Non-pigmented ciliary epithelial cell (primary cell): ENCODE measurements at regions not wholly inside any gene's neighbourhood (a gene's known extent, or its start where the extent isn't known, plus 50 kb on each side); places are given as distances from the start of the nearest gene placed in this dataset.
"Not testable (repeated sequence)": the region's sequence is repeated elsewhere in the genome, so short reads cannot be mapped to it uniquely, and the experiment has no call there.

Experiments
- DNase-seq: peaks from one replicate; pipeline ENCODE4 v3.0.0-alpha.2; 2010; ENCODE audit warnings: low read depth

DNA sequence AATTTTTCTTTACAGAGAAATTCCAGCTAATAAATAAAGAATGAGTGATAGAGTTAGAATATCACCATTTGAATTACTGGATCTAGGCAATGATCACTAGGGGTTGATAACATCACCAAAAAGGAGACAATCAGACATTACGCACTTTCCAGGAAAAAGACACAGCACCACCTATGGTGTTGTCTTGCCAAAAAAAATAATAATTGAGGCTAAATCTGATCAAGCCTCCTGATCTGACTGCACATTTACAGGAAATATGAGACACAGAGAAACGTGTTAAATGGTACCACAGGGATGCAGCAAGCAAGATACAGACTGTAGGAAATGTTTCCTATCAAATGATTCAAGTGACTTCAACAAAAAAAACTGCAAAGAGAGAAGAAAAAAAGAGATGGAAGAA lies 92.8 kb downstream of the EOMES start:
- DNase-seq = no peak

DNA sequence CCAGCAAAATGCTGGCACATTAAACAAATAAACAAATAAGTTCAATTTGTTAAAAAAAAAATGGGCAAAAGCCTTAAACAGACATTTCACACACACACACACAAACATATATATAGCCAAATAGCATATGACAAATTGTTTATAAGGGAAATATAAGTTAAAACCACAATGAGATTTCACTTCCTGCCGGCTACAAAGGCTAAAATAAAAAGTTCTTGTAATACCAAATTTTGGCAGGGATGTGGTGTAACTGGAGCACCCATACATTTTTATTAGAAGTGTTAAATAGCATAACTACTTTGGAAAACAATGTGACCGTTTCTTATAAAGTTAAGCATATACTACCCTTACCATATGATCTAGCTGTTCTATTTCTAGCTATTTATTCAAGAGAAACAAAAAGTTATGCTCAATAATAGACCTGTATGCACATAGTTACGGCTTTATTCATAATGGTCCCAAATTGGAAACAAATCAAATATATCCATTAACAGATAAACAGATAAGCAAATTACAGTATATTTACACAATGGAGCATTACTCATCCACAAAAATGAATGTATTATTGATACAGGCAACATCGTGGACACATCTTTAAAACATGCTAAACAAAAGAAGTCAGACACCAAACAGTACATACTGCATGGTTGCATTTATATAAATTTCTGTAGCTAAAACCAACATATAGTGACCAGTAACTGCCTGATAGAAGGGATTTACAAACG lies 93.9 kb downstream of the EOMES start:
- no peak for DNase-seq

DNA sequence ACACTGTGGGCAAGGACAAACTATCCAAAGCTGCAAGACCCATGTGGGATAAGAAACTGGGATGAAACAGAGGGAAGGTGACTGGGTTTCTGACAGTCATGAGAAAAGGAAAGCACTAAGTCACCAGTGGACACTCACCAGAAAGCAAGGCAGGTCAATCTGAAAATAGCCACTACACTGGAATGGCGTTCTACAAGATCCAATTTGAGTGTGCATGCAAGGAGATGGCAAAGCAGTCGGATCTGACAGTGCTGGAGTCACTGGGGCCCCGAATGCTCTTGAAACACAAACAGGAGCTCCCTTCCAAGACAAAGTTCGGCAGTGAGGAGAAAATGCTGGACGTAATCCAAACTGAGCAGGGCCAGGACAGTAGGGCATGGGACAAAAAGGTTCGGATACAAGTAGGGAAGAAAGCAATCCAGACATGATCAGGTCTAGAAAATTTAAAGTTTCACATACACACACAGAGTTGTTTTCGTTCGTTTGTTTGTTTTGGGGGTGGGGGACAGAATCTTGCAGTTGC lies 95.5 kb downstream of the EOMES start:
- DNase-seq = no peak

DNA sequence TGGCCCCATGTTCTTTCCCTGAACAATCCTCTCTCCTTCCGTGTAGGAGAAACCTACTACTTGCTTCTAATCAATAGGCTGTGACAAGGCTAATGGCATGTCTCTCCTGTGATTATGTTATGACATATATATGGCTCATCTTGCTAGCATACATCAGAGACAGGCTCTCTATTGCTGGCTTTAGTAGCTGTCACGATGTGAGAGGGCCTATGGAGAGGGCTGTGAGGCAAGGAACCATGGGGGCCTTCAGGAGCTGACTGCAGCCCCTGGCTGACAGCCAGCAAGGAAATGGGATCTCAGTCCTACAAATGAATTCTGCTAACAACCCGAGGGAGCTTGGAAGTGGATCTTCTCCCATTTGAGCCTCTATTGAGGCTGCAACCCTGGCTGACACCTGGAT lies 96.3 kb downstream of the EOMES start:
- no peak for DNase-seq

DNA sequence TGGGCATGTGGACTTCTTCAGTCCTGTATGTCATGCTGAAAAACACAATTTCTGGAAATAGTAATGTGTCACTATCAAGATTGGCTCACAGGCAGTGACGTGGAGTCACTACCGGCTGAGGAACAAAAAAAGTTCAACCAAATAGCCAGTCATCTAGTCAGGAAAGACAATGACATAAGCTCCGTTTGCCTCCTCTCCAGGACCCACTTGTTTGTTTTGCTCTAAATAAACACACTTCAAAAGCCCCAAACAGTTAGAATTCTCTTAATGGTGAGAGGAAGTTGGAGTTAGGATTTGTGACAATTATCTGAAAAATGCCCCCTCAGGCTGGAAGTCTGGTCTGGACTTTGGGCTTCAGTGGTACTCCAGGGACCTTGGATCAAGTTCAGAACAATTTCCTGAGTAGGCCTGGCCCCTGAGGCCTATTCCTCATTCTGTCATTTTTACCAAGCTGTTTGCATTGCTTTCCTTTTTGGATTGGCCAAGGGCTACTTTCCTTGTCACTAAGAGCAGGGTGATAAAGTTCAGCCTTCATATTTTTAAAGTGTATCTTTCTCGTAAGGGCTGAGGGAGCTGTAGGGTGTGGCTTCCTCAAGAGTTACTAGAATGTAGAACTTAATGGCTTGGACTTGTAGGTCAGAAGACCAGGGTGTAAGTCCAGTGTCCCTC lies 98.9 kb downstream of the EOMES start:
- DNase-seq = no peak

DNA sequence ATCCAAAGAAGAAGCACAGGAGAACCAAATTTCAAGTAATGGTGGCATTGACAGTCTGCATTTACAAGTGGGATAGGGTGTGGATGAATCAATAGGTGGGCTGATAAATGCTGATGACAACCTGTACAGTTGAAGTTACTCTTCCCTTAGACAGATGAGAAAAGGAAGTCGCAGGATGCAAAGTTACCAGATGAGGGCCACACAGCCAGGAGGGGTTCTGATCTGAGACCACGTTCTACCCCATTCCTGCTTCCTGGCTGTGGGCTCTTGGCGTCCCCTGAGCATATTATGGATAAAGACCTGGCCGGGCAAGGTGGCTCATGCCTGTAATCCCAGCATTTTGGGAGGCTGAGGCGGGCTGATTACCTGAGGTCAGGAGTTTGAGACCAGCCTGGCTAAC lies 104.6 kb downstream of the EOMES start:
- no peak for DNase-seq

DNA sequence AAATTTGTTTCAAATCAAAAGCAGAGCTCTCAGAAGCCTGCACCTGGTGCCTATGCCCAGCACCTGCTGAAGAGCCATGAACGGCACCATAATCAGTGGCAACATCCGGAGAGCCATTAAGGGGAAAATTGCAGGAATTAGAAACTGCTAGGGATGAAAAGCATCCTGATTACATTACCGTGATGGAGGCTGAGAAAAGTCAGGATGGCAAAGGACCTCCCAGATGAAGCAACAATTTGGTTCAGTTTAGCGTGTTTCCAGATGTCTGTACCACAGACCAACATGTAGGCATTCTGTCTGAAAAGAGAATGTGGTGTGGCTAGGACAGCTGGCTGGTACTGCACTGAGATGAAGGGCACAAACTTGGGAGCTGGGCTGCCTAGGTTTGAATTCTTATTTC lies 106.1 kb downstream of the EOMES start:
- no peak for DNase-seq

DNA sequence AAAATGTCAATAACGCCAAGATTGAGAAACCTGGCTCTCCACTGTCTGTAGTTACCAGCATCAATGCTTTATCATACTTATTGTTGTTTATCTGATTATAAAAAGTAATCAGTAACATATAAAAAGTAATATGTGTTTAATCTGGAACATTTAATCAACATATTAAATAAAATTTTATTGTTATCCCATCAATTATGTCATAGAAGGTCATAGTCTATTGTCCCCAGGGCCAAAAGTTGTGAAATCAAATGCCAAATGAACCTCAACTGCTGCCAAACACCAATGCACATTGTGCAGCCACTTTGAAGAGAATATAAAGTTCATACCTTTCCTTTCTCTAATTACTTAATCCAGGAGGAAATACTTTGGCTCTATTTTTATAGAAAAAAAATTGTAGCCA lies 106.6 kb downstream of the EOMES start:
- no peak for DNase-seq

DNA sequence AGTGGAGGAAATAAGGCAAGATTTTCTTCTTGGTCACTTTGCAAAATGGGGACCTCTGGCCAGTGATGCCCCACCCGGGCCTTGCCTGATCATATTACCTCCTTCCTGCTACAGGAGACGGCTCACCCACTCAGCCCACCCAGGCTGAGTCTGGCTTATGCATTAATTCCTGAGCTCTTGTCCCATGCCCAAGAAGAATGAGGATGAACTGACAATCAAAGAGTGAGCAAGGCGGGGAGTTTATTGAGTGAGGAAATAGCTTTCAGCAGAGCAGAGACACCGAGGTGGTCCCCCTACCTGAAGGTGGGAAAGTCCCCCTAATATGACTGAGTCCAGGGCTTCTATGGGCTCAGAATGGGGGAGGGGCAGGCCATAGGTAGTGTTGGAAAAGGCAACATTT lies 107.5 kb downstream of the EOMES start:
- no peak for DNase-seq

DNA sequence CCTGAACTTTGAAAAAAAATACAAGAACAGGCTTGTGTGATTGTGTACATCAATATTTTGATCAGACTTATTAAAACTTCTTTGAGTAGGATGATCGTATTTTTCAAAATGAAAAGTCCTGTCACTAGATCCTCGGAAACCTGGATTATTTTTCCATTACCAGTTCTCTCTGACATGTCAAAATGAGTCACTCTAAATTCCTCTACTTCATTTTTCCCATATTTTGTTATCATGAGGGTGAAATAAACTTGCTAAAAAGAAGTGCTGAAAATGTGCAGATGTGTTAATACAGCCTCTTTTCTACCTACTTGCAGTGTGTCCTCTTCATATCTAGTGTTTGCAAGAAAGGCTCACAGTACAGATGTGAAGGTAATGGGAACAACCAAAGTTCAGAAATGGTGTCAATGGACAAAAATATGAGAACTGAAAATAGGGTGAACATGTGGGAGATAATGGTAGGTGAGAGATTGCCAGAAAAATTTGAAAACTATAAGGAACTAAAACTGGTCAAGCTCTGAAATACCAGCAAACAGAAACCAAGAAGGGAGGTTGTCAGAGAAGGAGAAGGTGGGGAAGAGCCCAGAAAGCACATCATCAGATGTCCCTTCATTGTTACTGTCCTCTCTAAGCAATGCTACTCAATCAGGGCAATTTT lies 108.2 kb downstream of the EOMES start:
- DNase-seq = no peak

DNA sequence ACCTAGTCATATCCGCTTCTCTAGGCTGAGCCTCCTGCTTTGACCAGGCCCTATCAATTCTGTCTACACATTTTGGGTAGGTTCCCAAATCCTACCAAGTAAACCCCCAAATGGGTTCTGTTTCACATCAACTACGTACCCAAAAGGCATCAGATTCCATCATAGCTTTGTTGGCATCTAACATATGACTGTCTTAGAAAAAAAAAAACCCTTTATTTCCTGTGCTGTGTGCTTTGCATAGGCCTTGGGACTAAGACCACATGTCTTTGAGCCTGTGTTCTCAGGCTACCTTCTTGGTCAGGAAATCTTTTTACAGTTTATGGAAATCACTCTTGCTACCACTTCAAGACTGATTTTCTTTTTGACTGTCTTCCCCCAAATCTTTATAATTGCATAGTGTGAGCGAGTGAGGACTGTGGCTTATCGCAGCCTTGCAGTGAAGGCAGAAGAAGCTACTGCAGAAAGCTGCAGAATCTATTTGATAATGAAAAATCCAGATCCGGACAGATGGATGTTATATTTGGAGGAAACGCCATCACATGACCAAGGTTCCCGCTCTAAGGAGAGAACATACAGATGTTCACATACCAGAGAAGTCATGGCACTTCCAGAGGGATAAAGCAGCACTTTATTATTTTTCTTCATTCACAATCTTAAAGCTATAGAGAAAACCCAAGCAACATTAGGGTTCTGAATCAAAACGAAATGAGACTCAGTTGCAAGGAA lies 111.2 kb downstream of the EOMES start:
- DNase-seq = no peak

DNA sequence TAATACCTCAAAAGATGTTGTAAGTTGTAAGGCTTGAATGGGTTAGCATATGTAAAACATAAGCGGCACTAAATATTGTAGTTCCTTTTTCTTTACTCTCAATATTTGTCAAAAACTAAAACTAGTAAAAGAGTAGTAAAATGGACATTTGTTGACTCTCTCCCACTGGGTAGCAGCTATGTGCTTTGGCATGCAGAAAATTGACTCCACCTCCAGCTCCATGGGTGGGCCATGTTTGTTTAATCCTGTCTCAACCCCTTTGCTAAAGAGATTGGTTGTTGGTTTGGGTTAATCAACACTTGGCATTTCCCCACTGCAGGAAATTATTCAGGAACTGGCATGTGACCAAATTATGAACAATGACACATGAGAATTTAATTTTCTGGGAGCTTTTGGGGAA lies 114.8 kb downstream of the EOMES start:
- DNase-seq = no peak

DNA sequence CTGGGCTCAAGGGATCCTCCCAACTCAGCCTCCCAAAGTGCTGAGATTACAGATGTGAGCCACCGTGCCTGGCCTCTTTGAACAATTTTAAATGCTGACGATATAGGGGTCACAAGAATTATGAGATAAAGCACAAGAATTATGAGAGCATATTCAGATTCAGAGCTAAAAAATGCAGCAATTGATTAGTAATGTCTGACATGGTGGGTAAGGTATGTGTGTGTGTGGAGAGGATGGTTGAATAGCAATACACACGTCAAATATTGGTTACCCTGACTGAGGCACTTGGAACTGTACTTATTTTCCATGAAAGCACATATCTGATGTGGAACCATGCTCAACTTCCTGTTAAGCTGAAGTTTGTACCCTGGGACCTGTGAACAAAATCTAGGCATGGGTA lies 115.6 kb downstream of the EOMES start:
- DNase-seq = peak; percentile 48

DNA sequence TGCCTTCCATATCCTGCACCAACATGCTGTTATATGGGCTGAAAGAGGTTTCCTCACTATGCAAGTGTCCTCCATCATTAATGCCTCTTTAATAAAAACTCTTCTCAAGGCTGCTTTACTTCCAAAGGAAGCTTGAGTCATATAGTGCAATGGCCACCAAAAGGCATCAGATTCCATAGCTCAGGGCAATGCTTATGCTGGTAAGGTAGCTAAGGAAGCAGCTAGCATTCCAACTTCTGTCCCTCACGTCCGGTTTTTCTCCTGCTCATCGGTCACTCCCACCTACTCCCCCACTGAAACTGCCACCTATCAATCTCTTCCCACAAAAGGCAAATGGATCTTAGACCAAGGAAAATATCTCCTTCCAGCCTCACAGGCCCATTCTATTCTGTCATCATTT lies 117.1 kb upstream of the SLC4A7 start:
- DNase-seq = not testable (repeated sequence)

DNA sequence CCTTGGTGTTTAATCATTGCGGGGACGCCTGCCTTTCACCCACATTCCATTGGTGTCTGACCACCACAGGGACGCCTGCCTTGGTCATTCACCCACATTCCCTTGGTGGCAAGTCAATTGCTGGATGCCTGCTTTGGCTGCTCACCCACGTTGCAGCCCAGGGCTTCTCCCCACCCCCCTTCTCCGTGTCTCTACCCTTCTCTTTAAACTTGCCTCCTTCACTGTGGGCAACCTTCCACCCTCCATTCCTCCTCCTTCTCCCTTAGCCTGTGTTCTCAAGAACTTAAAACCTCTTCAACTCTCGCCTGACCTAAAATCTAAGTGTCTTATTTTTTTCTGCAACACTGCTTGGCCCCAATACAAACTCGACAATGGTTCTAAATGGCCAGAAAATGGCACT lies 115.6 kb upstream of the SLC4A7 start:
- not testable (repeated sequence) for DNase-seq

DNA sequence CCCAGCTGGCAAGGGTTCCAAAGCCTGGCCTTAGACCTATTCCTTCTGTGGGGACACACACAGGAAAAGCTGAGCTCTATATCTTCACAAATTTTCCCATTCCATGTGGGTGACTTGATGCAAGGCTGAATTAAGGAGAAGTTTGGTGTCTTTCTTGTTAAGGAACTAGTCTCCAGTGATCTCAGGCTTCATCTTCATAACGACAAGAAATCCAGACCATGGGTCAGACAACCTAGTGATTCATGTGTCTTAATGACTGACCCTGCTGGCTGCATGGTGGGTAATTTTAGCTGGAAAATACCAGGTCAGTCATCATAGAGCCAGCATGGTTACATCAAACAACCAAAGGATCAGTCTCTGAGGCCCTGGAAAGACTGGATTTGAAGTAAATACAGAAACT lies 112.7 kb upstream of the SLC4A7 start:
- no peak for DNase-seq

DNA sequence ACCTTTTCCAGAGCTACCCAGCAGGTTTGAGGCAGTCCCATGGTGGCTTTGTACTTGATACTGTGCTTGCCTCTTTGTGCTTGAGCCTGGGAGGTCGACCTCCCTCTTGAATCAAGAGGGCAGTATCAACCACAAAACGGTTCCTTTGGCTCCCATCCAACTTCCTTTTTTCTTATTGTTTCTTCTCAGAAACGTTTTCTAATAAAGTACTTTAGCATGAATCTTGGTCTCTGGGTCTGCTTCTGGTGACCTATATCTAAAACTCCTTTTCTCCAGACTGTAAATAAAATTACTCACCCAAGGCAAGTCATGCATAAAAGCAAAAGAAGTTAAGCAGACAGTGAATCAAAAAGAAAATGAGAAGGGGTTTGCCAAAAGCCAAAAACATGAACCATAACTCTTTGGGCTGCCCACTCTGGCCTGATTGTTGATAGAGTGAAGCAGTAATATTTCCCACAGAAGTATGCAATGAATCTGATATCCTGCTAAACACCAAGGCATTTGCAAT lies 112.2 kb upstream of the SLC4A7 start:
- DNase-seq = no peak

DNA sequence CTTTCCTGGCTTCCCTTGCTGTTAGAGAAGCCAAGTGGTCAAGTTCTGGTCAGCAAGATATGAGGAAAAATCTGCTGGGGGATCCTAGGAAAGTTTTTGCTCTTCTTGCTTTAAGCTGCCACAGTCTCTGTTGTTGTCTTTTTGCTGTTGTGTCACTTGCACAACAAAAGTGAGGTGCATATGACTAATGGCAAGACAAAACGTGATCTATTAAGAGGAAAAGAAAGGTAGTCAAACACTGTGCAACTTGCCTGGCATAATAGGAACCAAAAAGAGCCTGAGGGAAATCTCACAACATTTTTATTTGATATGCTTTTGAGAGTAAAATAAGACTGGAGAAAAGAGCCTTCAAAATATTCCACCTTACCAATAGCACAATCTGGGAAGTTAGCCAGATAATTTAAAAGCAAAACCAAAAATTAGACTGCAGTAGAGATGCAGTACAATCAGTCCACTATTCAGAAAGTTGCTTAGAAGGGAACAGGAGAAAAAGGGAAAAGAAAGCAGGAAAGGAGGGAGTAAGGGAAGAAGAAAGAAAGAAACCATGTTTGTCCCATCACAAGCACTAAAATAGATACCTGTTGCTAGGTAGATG lies 110.0 kb upstream of the SLC4A7 start:
- no peak for DNase-seq

DNA sequence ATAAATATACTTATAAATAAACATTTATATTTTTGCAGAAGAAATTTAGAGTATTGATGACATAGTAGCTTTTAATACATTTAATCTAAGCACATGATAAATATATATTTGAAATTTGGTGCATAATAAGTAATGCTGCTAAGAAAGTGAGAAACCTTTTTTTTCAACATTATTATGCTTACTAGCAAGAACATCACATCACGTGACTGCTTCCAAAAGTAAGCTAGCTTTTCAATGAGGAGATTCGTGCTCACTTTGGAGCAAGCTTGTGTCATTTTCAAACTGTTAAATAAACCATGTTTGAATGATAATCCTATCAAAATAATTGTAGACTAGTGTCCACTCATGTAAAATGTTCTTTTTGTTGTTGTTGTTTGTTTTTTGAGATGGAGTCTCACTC lies 109.0 kb upstream of the SLC4A7 start:
- DNase-seq = no peak

DNA sequence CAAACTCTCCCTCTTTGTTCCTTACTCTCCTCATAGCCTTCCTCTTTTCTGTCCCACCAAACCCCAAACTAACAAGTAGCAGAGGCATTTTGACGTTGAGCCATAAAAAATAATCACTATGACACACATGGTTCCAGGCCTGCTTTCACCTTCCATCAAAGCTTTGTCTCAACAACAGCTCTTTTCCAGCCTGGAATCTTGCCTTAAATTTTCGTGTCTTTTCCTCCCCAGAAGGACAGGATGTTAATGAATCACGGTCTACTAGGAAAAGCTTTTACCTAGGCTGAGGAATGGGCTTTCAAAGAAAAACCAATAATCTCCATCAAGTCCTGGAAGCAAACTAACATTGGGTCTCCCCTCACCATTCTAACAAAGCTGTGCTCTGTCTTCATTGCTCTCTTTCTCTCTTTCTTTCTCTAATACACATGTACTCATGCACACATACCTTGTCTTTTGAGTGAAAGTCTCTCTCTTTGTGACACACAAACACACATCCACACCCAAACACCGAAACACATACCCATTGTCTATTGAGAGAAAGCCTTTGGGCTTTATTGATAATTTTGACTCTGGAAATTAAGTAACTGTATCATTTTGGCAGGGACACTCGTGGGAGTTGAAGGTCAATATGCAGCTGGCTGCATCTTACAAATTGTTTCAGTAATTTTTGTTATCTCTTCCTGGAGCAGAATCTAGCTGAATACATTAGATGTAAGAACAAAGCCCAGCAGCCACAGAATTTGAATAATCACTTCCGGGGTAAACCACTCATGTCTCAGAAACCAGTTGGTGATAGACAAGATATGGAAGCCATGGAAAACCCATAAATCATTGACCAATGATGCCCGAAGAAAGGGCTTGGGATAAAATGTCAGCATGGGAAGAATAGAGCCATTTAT lies 107.4 kb upstream of the SLC4A7 start:
- no peak for DNase-seq
